Panc1 (cell line): ENCODE measurements at regions not wholly inside any gene's neighbourhood (a gene's known extent, or its start where the extent isn't known, plus 50 kb on each side); places are given as distances from the start of the nearest gene placed in this dataset.

ENCODE experiments used
- ATAC-seq: fragments of 200-7000 bp; cut with Tn5 transposase; 2 replicates; pipeline ENCODE4 v1.9.1; 2020; ENCODE audit warnings: mild to moderate bottlenecking, moderate library complexity
- BruUV-seq: library from RNA; stranded (reverse); fragments of 400-500 nt; replicated peaks from 2 replicates; lab custom pipeline; 2021; lab: Mats Ljungman, UMichigan
- CTCF ChIA-PET: fragments of 300-600 bp; sonication (Branson Sonifier 250); formaldehyde crosslinking; loops from one replicate; lab custom pipeline; 2022; ENCODE audit warnings: antibody characterized with exemption; lab: Charles Lee
- POLR2A ChIA-PET: fragments of 300-600 bp; sonication (Branson Sonifier 250); formaldehyde crosslinking; loops from one replicate; lab custom pipeline; 2022; ENCODE audit warnings: antibody characterized with exemption; lab: Charles Lee
- DNase-seq: peaks from one replicate; pipeline ENCODE4 v3.0.0-alpha.2; 2010; ENCODE audit warnings: low read depth, low spot score
- H3K27ac ChIP-seq: 2 replicates; pipeline ENCODE4 v1.5.1; 2011; ENCODE audit warnings: mild to moderate bottlenecking, low read length, inconsistent platforms
- H3K27me3 ChIP-seq: fragments of 200-500 bp; sonication (Bioruptor generic); 2 replicates; pipeline ENCODE4 v1.6.0; 2014; ENCODE audit warnings: low read length, inconsistent platforms; ENCODE audit not compliant: control insufficient read depth, insufficient read depth
- H3K36me3 ChIP-seq: fragments of 200-500 bp; sonication (Bioruptor generic); 2 replicates; pipeline ENCODE4 v1.5.1; 2014; ENCODE audit warnings: inconsistent platforms, mild to moderate bottlenecking, low read length, moderate library complexity; ENCODE audit not compliant: control insufficient read depth, insufficient read depth
- H3K4me1 ChIP-seq: 2 replicates; pipeline ENCODE4 v1.5.1; 2011; ENCODE audit warnings: inconsistent platforms, mild to moderate bottlenecking, low read length, moderate library complexity; ENCODE audit not compliant: control insufficient read depth, insufficient read depth
- H3K4me3 ChIP-seq, 2 experiments: 2 replicates each; pipeline ENCODE4 v1.5.1; 2011 to 2012; ENCODE audit warnings: low read depth in 2 of 2, low read length in 2 of 2, mild to moderate bottlenecking in 2 of 2, inconsistent platforms in 1 of 2, moderate library complexity in 1 of 2
- H3K9me3 ChIP-seq: fragments of 200-500 bp; sonication (Bioruptor generic); 2 replicates; pipeline ENCODE4 v1.5.1; 2014; ENCODE audit warnings: low read depth, mild to moderate bottlenecking, inconsistent platforms, low read length, moderate library complexity; ENCODE audit not compliant: control insufficient read depth, insufficient read depth
- CTCF ChIP-seq: fragments of 450-650 bp; IDR thresholded peaks from 2 replicates; pipeline ENCODE4 v1.5.1; 2017; ENCODE audit warnings: mild to moderate bottlenecking
- POLR2AphosphoS5 ChIP-seq: IDR thresholded peaks from 2 replicates; pipeline ENCODE4 v1.6.1; 2012; ENCODE audit warnings: mild to moderate bottlenecking, low read depth, low read length, moderate library complexity
- REST ChIP-seq, 2 experiments: IDR thresholded peaks; 2 replicates each; pipeline ENCODE4 v1.6.1; 2011 to 2012; ENCODE audit warnings: low read depth in 2 of 2, control low read depth in 1 of 2, low read length in 1 of 2, mild to moderate bottlenecking in 1 of 2, moderate library complexity in 1 of 2; ENCODE audit not compliant: insufficient read depth in 1 of 2
- SIN3A ChIP-seq: IDR thresholded peaks from 2 replicates; pipeline ENCODE4 v1.6.1; 2012; ENCODE audit warnings: low read depth, mild to moderate bottlenecking, low read length, moderate library complexity, borderline replicate concordance; ENCODE audit not compliant: insufficient read depth
- TCF7L2 ChIP-seq: IDR thresholded peaks from 2 replicates; pipeline ENCODE4 v1.6.1; 2011; ENCODE audit warnings: mild to moderate bottlenecking, low read depth, low read length, inconsistent platforms
- in situ Hi-C: cut with HindIII; loops from 2 replicates; pipeline ENCODE4 v1.10.0; 2016; ENCODE audit warnings: low sequenced_read_pairs, low pct_unique_long_range_greater_than_20kb
- intact Hi-C: fragments of 100-400 bp; cut with micrococcal nuclease; formaldehyde crosslinking; loops from one replicate; pipeline ENCODE4 v1.10.0; 2022; ENCODE audit not compliant: unreplicated experiment

GRCh38 chr7:16960337-16960965 is 78.7 kb upstream of the AGR3 start:
- no peaks in the 10 kb centered on the region for H3K4me1 ChIP-seq
- no peak for DNase-seq
- no peak for ATAC-seq
- CTCF ChIA-PET, result no interaction called here
- H3K9me3 ChIP-seq, result no peaks in the 10 kb centered on the region
- in situ Hi-C loops (no loop called here), intact Hi-C loops (no loop called here)
- H3K36me3 ChIP-seq, result no peaks in the 10 kb centered on the region
- no peak overlapping the region for H3K27ac ChIP-seq
- H3K27me3 ChIP-seq, result no peaks in the 10 kb centered on the region
- TF ChIP-seq SIN3A (no peak), CTCF (no peak), POLR2AphosphoS5 (no peak), REST (IDR thresholded peaks at IDR 0.05; ENCODE audit: insufficient read depth in 1 of 2, low read depth in 2 of 2, low read length in 1 of 2) (no peak), TCF7L2 (no peak)
- POLR2A ChIA-PET, result no interaction called here
- no peak overlapping the region for H3K4me3 ChIP-seq
- no TSS peak for BruUV-seq

GRCh38 chr7:16961641-16962040 is 79.9 kb upstream of the AGR3 start:
- Histone ChIP-seq H3K27me3 (no peaks in the 10 kb centered on the region), H3K9me3 (no peaks in the 10 kb centered on the region), H3K36me3 (no peaks in the 10 kb centered on the region), H3K4me1 (no peaks in the 10 kb centered on the region), H3K4me3 (no peak overlapping the region), H3K27ac (no peak overlapping the region)
- TF ChIP-seq TCF7L2 (no peak), POLR2AphosphoS5 (no peak), REST (IDR thresholded peaks at IDR 0.05; ENCODE audit: insufficient read depth in 1 of 2, low read depth in 2 of 2, low read length in 1 of 2) (no peak), SIN3A (no peak), CTCF (no peak)
- intact Hi-C loops, result no loop called here
- ATAC-seq (no peak), DNase-seq (no peak)
- BruUV-seq, result no TSS peak
- ChIA-PET POLR2A (no interaction called here), CTCF (no interaction called here)
- in situ Hi-C loops, result no loop called here
